GM10266 (cell line): ENCODE measurements at regions not wholly inside any gene's neighbourhood (a gene's known extent, or its start where the extent isn't known, plus 50 kb on each side); places are given as distances from the start of the nearest gene placed in this dataset.
A peak's percentile ranks its signal among the peaks of the same experiment; 100 is the strongest.

Source experiments
- DNase-seq: peaks from one replicate; pipeline ENCODE4 v3.0.0; 2012; ENCODE audit errors: extremely low spot score
- TF ChIP-seq, protein P1 (sequence below): IDR thresholded peaks from 2 replicates; pipeline ENCODE4 v1.5.1; 2012; ENCODE audit warnings: mild to moderate bottlenecking, low read depth; ENCODE audit not compliant: control insufficient read depth, insufficient read depth; ENCODE audit errors: missing control alignments

DNA sequence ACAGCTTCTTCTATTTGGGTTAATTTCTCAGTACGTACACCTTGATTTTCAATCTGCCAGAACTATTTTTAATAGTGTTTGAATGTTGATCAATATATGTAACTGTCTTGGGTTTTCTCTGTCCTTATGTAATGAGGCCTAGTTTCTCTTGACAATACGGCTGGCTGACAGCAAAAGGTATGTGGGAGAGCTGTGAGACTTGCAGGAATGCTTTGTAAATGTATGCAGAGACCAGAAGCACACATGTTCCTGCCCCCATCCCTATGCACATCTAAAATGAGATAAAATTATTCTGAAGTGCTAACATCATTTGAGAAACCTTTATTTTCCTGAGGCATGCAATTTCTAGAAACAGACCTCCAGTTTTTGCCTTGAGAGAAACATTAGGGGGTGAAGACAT is 593.8 kb upstream of the GBE1 start:
- TF ChIP-seq, protein P1, sequence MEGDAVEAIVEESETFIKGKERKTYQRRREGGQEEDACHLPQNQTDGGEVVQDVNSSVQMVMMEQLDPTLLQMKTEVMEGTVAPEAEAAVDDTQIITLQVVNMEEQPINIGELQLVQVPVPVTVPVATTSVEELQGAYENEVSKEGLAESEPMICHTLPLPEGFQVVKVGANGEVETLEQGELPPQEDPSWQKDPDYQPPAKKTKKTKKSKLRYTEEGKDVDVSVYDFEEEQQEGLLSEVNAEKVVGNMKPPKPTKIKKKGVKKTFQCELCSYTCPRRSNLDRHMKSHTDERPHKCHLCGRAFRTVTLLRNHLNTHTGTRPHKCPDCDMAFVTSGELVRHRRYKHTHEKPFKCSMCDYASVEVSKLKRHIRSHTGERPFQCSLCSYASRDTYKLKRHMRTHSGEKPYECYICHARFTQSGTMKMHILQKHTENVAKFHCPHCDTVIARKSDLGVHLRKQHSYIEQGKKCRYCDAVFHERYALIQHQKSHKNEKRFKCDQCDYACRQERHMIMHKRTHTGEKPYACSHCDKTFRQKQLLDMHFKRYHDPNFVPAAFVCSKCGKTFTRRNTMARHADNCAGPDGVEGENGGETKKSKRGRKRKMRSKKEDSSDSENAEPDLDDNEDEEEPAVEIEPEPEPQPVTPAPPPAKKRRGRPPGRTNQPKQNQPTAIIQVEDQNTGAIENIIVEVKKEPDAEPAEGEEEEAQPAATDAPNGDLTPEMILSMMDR, result no peak
- no peak for DNase-seq

- TF ChIP-seq, protein P1, result no peak
- no peak for DNase-seq
Measured at GRCh38 chr3:82354228-82354627, 592.8 kb upstream of the GBE1 start.

DNA sequence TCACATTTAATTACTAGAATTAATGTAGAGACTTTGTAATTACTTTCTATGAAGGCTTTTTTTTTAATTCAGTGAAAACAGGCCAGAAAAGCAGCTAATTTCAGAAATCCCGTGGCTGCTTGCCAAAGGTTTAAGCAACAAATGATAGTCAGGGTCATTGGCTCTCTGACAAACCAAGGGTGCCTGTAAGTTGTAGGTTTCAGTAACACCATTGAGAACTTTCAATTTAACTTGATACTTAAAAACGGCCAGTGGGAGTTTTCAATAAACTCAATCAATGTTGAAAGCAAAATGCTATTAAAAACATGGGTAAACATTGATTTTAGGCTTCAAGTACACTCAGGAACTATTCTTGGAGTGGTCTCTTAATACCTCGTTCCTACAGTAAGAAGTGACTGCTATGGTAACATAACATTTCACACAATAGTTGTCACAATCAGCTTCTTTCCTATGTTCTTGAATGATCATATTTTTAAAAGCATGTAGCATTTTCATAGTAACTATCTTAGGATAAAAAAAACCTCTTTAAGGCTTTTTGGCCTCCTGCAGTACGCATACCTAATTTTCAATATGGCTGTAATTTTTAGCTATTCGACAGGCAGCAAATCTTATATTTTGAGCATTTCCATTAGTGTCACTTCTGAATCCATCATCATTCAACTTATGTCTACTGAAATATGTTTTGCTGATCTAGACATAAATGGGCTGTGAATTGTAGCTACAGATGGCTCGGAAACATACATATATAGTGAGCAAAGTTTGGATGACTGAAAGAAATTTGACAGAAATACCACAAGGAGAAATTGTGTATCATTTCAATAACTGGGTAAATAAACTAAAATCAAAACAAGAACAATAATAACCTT is 592.1 kb upstream of the GBE1 start:
- TF ChIP-seq, protein P1, result no peak
- no peak for DNase-seq

DNA sequence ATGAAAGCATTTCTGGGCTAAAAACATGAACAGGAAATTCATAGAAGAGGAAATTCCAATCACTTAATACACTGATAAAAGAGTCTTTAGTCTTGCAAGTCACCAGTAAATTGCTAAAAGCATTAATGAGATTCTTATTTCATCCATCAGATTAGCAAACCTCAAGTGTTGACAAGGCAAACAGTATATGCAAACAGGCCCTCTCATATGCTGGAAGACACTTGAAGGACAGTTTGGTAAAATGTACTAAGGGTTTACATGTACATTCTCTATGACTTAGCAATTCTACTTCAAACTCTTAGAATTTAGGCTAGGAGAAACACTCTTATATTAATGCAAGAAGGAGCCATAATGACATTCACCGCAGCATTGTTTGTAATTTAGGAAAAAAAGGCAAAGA is 586.1 kb upstream of the GBE1 start:
- TF ChIP-seq, protein P1, result no peak
- no peak for DNase-seq

DNA sequence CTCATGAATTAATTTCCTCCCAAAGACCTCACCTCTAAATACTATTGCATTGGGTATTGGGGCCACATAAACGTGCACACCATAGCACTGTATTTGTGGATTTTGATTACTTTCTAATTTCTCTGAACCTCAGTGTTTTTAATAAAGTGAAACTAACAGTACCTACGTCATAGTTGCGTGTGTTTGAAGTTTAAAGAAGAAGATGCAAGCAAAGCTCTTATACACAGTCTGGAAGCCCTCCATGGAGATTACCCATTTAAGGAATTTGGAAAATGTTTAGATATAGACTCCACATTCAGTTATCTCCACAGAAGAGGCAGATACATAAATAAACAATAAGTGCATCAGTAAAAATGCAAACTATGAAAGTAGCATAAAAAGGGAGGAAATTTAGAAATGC is 581.1 kb upstream of the GBE1 start:
- DNase-seq, result no peak
- TF ChIP-seq, protein P1, result no peak

DNA sequence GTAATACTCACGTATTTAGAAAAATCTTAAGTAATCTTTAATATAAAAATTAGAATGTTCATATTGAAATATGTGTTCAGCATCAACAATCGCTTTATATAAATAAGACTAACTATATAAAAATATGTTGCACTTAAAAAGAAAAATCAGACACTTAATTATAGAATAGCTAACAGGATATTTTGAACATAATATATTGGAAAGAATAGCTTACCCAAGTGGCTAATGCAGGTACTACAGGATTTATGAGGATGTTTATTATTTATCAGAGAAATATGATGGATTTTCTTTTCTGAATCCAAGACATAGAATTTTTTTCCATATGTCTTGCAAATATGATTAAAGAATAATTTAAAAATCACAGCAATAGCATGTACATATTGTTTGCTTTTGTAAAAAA is 567.9 kb upstream of the GBE1 start:
- TF ChIP-seq, protein P1, result peak; percentile 19
- DNase-seq, result no peak

DNA sequence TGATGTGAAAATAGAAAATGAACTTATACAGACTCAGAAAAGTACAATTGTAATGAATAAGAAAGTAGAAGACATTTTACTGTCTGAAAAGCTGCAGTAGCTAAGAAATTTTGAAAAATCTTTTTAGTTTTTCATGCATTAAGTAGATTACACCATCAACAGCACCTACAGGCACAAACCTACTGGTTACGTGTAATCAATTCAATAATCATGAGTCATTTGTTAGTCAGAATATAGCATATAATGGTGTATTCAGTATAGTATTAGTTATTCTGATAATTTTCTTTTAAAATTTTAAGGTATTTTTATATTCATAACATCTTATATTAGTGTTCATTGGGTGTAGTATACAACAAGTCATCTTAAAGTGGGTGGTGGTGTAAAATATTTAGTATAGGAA is 550.5 kb upstream of the GBE1 start:
- DNase-seq, result no peak
- TF ChIP-seq, protein P1, result no peak
